KMS-11 (cell line): ENCODE measurements at regions not wholly inside any gene's neighbourhood (a gene's known extent, or its start where the extent isn't known, plus 50 kb on each side); places are given as distances from the start of the nearest gene placed in this dataset.

Experiments used
- H2AFZ ChIP-seq: fragments of 200-600 bp; sonication (generic); 2 replicates; pipeline ENCODE4 v1.6.1; 2016; ENCODE audit warnings: antibody characterized with exemption, mixed run types, low read depth
- H3K27ac ChIP-seq: fragments of 200-600 bp; sonication (generic); 2 replicates; pipeline ENCODE4 v1.6.1; 2016; ENCODE audit warnings: mild to moderate bottlenecking, mixed run types
- H3K27me3 ChIP-seq: fragments of 200-600 bp; sonication (generic); 2 replicates; pipeline ENCODE4 v1.6.1; 2017; ENCODE audit warnings: mild to moderate bottlenecking, low read depth, mixed run types, moderate library complexity; ENCODE audit not compliant: insufficient read depth
- H3K36me3 ChIP-seq: fragments of 200-600 bp; sonication (generic); 2 replicates; pipeline ENCODE4 v1.6.1; 2017; ENCODE audit warnings: mild to moderate bottlenecking, mixed run types; ENCODE audit not compliant: insufficient read depth
- H3K4me1 ChIP-seq: fragments of 200-600 bp; sonication (generic); 2 replicates; pipeline ENCODE4 v1.6.1; 2016; ENCODE audit warnings: mild to moderate bottlenecking, low read depth, mixed run types; ENCODE audit not compliant: poor library complexity, severe bottlenecking
- H3K4me2 ChIP-seq: fragments of 200-600 bp; sonication (generic); 2 replicates; pipeline ENCODE4 v1.7.0; 2016; ENCODE audit warnings: mild to moderate bottlenecking, mixed run types
- H3K4me3 ChIP-seq: fragments of 200-600 bp; sonication (generic); IDR thresholded peaks from 2 replicates; pipeline ENCODE4 v1.6.1; 2017; ENCODE audit warnings: low read depth, low read length, mixed read lengths; ENCODE audit not compliant: insufficient read depth
- H3K79me2 ChIP-seq: fragments of 200-600 bp; sonication (generic); 2 replicates; pipeline ENCODE4 v1.6.1; 2016; ENCODE audit warnings: low read depth, mixed run types; ENCODE audit not compliant: insufficient read depth
- H3K9ac ChIP-seq: fragments of 200-600 bp; sonication (generic); 2 replicates; pipeline ENCODE4 v1.6.1; 2016; ENCODE audit warnings: mild to moderate bottlenecking, mixed run types
- H4K20me1 ChIP-seq: fragments of 200-600 bp; sonication (generic); 2 replicates; pipeline ENCODE4 v1.6.1; 2016; ENCODE audit warnings: mild to moderate bottlenecking, mixed run types; ENCODE audit not compliant: insufficient read depth
- TF ChIP-seq, protein P1 (sequence below): fragments of 200-600 bp; sonication (generic); conservative IDR thresholded peaks from 2 replicates; pipeline ENCODE4 v1.6.1; 2017; ENCODE audit warnings: low read depth, mild to moderate bottlenecking, antibody characterized with exemption, low read length, moderate library complexity, mixed read lengths

GRCh38 chr7:124420367-124420766 lies 345.2 kb downstream of the GPR37 start:
- Histone ChIP-seq H3K4me2 (peak overlapping the region; percentile 18; the same call in 1 of the 2 replicates), H4K20me1 (no peaks in the 10 kb centered on the region), H3K36me3 (no peaks in the 10 kb centered on the region), H3K27me3 (no peaks in the 10 kb centered on the region), H3K4me3 (no peak overlapping the region), H3K4me1 (peaks cover 21% of the 10 kb centered on the region), H3K27ac (no peak overlapping the region), H2AFZ (no peak overlapping the region), H3K79me2 (no peaks in the 10 kb centered on the region), H3K9ac (no peak overlapping the region)
- TF ChIP-seq, protein P1, sequence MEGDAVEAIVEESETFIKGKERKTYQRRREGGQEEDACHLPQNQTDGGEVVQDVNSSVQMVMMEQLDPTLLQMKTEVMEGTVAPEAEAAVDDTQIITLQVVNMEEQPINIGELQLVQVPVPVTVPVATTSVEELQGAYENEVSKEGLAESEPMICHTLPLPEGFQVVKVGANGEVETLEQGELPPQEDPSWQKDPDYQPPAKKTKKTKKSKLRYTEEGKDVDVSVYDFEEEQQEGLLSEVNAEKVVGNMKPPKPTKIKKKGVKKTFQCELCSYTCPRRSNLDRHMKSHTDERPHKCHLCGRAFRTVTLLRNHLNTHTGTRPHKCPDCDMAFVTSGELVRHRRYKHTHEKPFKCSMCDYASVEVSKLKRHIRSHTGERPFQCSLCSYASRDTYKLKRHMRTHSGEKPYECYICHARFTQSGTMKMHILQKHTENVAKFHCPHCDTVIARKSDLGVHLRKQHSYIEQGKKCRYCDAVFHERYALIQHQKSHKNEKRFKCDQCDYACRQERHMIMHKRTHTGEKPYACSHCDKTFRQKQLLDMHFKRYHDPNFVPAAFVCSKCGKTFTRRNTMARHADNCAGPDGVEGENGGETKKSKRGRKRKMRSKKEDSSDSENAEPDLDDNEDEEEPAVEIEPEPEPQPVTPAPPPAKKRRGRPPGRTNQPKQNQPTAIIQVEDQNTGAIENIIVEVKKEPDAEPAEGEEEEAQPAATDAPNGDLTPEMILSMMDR = no peak

GRCh38 chr7:124413029-124413428 lies 352.6 kb downstream of the GPR37 start:
- peak overlapping the region; percentile 89 for H3K27ac ChIP-seq
- H4K20me1 ChIP-seq = no peaks in the 10 kb centered on the region
- peak overlapping the region; percentile 85 for H2AFZ ChIP-seq
- H3K27me3 ChIP-seq = no peaks in the 10 kb centered on the region
- peaks cover 50% of the 10 kb centered on the region for H3K4me1 ChIP-seq
- no peaks in the 10 kb centered on the region for H3K79me2 ChIP-seq
- H3K4me3 ChIP-seq = no peak overlapping the region
- no peaks in the 10 kb centered on the region for H3K36me3 ChIP-seq
- H3K4me2 ChIP-seq = peak overlapping the region; percentile 100
- peak overlapping the region; percentile 61 for H3K9ac ChIP-seq
- TF ChIP-seq, protein P1 = no peak

GRCh38 chr7:124412531-124412930 lies 353.1 kb downstream of the GPR37 start:
- Histone ChIP-seq H2AFZ (peak overlapping the region; percentile 85), H3K27ac (peak overlapping the region; percentile 89), H3K79me2 (no peaks in the 10 kb centered on the region), H3K4me2 (peak overlapping the region; percentile 100), H3K27me3 (no peaks in the 10 kb centered on the region), H3K36me3 (no peaks in the 10 kb centered on the region), H4K20me1 (no peaks in the 10 kb centered on the region), H3K4me1 (peaks cover 50% of the 10 kb centered on the region), H3K9ac (peak overlapping the region; percentile 61), H3K4me3 (no peak overlapping the region)
- TF ChIP-seq, protein P1 = no peak

GRCh38 chr7:124411796-124412195 lies 353.8 kb downstream of the GPR37 start:
- H3K36me3 ChIP-seq = no peaks in the 10 kb centered on the region
- H3K9ac ChIP-seq = peak overlapping the region; percentile 61
- no peak overlapping the region for H3K4me3 ChIP-seq
- H3K4me2 ChIP-seq = peak overlapping the region; percentile 100
- H3K79me2 ChIP-seq = no peaks in the 10 kb centered on the region
- peak overlapping the region; percentile 89 for H3K27ac ChIP-seq
- no peaks in the 10 kb centered on the region for H3K27me3 ChIP-seq
- H3K4me1 ChIP-seq = peaks cover 50% of the 10 kb centered on the region
- TF ChIP-seq, protein P1 = no peak
- no peaks in the 10 kb centered on the region for H4K20me1 ChIP-seq
- H2AFZ ChIP-seq = peak overlapping the region; percentile 85
